SK-N-MC (cell line): ENCODE measurements at regions not wholly inside any gene's neighbourhood (a gene's known extent, or its start where the extent isn't known, plus 50 kb on each side); places are given as distances from the start of the nearest gene placed in this dataset.

Source experiments
- EZH2 ChIP-seq: fragments of 200-600 bp; sonication (generic); IDR thresholded peaks from one replicate; pipeline ENCODE4 v1.6.1; 2017; ENCODE audit warnings: antibody characterized with exemption
- FOXP2 ChIP-seq: optimal IDR thresholded peaks from 2 replicates; pipeline ENCODE3; 2011; ENCODE audit warnings: mild to moderate bottlenecking, moderate library complexity; ENCODE audit not compliant: insufficient read depth; ENCODE audit errors: extremely low read length, control extremely low read depth
- POLR2AphosphoS5 ChIP-seq: IDR thresholded peaks from 2 replicates; pipeline ENCODE4 v1.6.1; 2012; ENCODE audit warnings: mild to moderate bottlenecking, low read depth, low read length, borderline replicate concordance

DNA sequence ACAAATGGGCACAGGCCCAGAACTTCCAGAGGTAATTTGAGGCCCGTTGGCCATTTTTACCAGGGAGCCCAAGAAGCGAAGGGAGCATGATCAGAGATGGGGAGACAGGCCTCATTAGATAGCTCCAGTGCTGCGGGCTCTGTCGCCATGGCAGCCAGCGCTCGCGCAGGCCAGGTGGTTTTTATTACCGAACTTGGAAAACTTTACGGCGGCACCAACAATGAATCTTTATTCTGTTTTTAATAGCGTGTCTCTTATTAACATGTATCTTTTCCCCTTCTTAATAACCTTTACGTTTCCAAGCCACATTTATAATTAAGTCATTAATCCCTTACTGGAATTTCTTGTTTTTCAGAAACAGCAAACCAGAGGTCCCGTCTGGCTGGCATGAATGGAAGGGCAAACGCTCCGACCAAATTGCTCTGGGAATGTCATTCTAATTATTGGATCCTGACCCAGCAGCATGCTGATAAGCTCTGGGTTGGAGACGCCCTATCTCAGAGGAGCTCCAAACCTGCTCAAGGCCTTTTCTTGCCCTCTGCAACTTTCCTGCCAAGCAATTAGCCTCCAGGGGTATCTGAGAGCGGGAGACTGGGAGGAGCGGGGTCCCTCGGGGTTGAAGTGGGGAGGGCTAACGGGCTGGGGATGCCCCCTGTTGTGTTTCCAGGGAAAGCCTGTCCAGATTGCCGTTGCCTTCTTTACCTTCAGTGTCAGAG, 256.4 kb downstream of the TLE3 start:
- TF ChIP-seq POLR2AphosphoS5 (no peak), EZH2 (no peak), FOXP2 (no peak)
